ENCODE measurements at regions not wholly inside any gene's neighbourhood (a gene's known extent, or its start where the extent isn't known, plus 50 kb on each side); places are given as distances from the start of the nearest gene placed in this dataset.

DNA sequence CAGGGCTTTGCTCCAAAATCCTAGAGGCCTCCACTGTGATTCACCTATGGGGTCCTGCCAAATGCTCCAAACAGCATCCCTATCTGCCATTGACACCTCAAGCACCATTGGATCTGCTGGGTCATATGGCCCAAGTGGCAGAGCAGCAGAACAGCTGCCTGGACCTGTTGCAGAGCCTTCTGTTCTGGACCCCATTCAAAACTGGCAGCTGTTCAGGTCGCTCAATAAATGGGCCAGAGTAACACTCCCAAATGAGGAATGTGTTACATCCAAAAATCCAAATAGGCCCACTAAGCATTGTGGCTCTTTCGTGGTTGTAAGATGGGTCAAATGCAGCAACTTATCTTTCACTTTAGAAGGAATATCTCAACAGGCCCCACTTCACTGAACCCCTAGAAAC, 783.6 kb downstream of the DCDC2C start:
- no peak for DNase-seq (ENCODE audit: low spot score)

DNA sequence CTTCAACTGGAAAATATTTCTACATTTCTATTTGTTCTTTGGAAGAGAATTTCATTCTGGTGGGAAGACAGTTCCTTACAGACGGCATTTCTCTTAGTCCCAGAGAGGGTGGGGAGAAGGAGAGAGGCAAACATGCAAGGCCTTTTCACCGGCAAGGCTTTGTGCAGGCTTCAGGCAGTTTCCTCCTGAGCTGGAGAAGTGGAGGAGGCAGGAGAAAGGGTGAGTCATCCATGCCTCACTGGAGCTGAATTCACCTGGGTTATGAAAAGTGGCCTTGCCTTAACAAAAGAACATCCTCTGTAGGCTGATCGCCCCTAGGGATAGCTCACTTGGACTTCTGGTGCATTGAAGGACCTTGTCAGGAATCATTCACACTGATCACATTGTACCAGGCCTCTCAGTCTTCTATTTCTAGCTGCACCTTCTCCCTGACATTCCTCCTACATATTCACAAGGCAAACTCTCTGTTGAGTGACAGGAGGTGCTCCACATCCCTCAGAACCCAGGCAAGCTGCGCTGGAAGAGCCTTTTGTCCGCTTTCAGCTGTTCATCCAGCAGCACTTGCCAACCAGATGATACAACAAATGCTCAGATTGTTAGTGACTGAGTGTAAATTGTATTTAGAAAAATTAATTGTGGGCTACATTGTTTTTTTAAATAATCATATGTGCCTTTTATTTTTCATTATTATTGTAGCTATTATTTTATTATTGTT, 796.1 kb downstream of the DCDC2C start:
- DNase-seq (ENCODE audit: low spot score), result no peak

DNA sequence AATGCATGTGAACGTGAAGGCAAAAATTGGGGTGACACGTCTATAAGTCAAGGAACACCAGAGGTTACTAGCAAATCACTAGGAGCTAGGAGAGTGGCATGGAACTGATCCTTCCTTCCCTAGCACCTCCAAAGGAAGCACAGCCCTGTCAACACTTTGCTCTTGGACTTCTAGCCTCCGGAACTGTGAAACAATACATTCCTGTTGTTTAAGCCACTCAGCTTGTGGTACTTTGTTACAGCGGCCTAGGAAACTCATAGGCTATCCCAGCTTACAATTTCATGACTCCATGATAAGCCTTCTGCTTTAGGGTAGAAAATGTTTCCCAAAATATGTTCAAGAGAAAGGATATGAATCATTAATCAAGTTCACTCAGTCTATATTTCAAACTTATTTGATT, 798.1 kb downstream of the DCDC2C start:
- no peak for DNase-seq (ENCODE audit: low spot score)

DNA sequence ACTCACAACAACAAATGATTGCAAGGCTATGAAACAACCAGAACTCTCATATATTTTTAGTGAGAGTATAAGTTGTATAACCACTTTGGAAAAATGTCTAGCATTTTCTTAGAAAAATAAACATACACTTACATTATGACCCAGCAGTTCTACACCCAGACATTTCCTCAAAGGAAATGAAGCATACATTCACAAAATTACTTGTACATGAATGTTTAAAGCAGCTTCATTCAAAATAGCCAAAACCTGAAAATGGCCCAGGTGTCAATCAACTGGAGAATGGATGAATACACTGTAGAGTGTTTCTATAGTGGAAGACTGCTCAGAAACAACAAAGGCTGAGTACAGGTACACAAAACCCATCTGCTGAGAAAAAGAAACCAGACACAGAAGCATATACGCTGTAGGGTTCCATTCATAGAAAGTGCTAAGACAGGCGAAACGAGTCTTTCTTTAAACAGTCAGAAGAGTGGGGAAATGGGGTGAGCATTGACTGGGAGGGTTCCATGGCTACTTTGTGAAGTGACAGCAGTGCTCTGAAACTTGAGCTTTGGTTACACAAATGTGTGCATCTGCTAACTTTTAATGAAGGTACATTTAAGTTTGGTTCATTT, 799.0 kb downstream of the DCDC2C start:
- no peak for DNase-seq (ENCODE audit: low spot score)

DNA sequence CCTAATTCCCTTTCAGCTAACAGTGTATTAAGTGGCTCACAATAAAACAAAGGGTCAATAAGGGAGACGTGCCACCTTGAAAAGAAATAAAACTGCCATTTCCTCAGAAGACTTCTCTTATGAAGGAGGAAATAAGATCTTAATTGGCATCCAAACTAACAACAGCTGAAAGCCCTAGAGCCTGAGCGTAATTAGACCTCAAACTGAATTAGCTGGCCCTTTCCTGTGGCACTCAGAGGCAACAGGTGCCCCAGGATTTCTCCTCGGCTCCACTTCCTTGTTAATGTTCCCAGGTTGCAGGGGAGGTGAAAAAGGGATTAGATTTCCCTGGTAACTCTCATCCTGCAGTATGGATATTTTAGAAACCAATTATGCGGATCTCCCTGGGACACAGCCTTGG, 804.3 kb downstream of the DCDC2C start:
- DNase-seq (ENCODE audit: low spot score), result no peak

DNA sequence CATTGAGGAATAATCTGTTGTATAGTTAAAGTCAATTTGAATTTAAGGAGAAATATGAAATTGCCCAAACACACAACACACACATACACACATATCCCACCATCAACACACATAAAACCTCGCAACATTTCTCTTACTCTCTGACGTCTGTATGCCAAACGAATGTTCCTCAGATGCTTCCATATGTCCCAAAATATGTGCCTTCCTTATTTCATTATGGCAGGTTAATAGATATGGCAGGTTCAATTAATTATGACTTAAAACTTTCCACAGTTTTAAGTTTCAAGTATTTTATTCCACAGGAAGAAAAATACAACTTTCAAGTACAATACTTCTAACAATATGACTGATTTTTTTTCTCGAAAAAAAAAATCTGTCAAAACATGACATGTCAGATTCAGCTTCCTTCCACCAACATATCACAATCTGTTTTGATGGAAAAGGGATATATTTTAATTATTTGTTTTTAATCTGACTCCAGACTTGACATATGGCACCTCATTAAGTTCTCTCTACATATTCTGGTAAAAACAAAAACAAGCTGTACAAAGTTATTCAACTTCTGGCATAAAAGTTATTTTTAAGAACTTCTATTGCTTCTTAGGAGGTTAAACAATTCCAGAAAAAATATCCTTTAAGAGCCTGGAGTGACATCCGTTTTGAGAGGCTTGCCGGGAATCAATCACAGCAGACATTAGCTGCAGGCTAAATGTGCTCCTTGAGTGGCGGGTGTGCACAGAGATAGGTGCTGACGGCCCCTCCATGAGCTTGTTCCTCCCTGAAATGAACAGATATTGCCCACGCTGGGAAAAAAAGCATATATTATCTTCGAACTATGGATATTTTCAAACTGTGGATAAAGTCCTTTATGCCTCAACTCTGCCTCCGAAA, 812.7 kb downstream of the DCDC2C start:
- no peak for DNase-seq (ENCODE audit: low spot score)

DNA sequence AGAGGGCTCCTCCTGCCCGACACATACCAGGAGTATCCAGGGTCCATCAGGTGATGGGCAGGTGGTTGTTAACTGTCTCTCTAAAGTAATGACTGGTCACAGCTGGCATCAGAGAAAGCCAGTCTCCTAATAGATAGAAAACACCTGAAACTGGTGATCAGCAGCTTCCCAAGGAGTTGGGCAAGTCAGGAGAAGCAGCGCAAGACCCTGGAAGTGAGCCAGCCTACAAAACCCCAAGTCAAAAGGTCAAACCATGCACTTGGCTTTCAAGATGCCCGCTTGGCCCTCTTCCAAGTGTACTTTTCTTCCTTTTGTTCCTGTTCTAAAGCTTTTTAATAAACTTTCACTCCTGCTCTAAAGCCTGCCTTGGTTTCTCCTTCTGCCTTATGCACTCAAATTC, 815.2 kb downstream of the DCDC2C start:
- no peak for DNase-seq (ENCODE audit: low spot score)

DNA sequence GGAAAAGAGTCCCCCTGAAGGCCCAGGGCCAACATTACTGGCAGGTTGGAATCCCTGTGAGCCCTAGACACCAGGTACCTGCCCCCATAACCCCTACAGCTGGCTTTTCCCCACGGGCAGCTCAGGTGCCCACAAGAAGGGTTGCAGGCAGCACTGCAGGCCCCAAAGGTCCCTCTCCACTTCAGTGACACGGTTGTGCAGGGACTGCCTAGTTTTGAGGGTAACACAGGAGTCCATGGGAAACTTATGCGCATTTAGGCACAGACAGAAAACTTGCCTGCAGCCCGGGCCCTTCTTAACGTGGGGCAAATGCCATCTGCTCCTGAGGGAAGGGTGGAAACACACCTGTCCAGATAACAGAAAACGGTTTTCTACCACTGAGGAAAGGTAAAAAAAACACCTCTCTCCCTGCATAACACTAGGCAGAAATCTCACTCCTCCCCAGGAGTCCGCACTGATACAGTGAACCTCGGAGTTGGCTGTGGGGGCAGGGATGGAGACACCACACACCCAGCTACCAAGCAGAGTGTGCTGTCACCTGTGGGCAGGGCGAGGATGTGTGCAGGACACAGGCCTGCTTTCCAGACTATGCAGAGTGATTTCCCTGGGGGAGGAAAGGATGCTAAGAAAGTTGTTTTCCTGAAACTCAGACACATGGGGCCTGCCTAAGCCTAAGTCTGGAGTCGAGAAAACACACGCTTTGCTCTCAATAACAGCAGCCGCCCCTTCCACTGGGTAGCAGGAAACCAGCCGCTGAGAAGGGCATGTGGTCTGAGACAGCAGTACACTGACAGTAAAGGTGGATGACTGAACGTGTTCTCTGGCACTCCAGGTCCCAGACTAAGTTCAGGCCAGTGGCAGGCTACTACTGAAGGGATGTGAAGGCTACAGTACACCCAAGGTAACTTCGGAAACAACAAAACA, 819.4 kb downstream of the DCDC2C start:
- no peak for DNase-seq (ENCODE audit: low spot score)

DNA sequence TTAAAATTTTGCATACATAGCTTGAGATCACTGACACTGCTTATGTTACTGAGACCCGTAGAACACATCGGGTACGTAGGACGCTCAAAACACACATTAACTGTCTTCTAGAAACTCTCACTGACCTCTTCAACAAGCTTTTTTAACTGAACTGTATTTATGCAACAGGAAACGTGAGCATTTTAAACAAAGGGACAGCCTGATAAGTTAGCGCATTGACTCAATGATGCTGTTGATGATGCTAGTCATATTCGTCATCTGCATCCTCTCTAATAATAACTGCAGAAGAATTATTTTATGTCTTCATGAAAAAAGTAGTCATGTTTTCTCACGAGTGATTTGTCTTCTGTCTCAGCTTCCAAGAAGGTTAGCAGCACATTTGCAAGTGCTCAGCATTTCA, 824.0 kb downstream of the DCDC2C start:
- no peak for DNase-seq (ENCODE audit: low spot score)

DNA sequence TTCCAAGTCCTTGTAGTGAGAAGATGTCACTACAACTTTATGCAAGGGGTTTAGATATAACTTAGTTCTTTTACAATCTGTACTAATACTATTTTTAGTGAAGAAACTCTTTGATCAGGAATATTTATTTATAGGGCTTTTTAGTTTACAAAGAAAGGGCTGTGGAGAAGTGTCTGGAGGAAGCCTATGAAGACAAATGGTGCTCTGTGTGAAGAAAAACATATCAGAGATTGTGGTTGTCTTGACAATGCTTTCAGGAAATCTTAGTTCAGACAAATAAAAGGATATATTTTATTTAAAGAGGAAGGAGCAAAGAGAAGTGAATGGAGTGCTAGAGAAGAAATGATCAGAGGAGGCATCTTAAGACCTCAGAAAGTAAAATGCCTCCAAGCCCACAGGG, 824.9 kb downstream of the DCDC2C start:
- DNase-seq (ENCODE audit: low spot score), result no peak

DNA sequence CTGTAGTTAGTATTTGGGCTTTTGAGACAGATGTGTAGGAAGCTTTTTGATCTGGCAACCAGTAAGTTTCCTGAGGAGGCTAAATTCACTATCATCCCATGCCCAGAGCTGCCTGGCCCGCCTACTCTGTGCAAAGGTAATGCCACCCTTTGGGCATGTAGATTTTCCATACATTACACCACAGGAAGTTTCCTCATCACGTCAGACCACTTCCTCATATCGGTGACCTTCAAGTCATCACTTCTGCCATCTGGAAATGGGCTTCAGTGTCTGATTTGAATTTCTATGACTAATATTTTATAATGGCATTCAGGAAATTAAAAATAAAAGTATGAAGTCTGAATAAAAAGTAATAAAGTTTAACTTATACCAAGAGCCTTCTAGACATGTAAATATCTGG, 825.4 kb downstream of the DCDC2C start:
- DNase-seq (ENCODE audit: low spot score), result no peak

DNA sequence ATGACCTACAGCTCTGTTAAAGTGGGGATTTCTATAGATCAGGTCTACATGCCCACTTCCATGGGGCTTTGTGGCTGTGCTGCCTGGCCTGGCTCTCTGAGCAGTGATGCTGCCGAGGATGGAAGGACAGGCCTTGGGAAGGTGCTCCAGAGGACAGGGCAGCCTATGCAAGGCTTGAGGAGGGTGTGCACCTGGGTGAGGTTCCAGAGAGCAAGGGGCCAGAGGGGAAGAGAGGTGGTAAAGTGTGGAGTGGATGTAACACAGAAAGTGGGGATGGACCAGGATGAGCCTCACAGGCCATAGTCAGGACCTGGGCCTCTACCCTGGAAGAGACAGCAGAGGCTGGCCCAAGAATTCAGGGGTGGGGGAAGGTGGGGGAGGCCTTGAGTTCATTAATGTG, 826.4 kb downstream of the DCDC2C start:
- no peak for DNase-seq (ENCODE audit: low spot score)

DNA sequence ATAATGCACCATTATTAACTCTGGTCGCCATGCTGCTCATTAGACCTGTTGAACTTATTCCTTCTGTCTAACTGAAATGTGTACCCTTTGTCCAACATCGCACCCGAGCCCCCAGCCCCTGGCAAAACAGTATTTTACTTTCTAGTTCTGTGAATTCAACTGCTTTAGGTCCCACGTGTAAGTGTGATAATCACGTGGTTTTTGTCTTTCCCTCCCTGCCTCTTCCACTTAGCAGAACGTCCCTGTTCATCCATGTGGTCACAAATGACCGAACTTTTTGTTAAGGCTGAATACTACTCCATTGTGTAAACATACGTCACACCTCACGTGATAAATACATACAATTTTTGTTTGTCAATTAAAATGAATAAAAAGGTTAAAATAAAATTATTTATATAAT, 826.9 kb downstream of the DCDC2C start:
- DNase-seq (ENCODE audit: low spot score), result no peak

DNA sequence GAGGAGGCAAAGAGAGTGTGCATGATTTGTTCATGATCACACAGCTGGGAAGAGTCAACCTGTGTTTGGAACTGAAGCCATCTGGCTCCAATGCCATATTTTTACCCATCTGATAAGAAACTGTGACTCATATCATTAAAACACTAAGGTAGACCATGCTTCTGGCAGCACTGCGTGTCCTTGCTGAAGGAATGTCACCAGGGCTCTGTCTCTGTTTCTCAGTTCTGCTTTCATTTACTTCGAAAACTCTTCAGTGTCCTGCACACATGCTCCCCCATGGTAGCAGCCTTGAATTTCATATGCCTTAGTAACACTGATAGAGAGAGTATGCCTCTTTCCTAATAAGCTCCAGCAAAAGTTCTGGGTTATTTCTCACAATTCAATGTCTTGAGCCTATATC, 830.4 kb downstream of the DCDC2C start:
- DNase-seq (ENCODE audit: low spot score), result no peak

DNA sequence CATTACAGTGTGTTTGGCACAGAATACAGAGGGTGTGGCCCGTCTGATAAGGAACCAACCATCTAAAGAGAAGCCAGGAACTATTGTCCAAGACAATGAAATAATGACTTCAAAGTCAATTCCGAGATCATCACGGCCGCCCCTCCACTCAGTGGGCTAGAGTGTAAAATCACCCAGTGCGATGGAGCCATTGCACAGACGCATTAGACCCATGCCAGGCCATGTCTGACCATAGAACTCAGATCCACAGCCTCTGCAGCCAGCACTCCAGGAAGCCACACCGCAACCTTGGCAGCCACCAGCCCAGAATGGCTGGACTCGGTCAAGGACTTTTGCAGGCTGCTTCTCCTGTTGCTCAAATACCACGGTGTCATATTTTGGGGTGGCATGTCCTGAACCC, 835.7 kb downstream of the DCDC2C start:
- no peak for DNase-seq (ENCODE audit: low spot score)

DNA sequence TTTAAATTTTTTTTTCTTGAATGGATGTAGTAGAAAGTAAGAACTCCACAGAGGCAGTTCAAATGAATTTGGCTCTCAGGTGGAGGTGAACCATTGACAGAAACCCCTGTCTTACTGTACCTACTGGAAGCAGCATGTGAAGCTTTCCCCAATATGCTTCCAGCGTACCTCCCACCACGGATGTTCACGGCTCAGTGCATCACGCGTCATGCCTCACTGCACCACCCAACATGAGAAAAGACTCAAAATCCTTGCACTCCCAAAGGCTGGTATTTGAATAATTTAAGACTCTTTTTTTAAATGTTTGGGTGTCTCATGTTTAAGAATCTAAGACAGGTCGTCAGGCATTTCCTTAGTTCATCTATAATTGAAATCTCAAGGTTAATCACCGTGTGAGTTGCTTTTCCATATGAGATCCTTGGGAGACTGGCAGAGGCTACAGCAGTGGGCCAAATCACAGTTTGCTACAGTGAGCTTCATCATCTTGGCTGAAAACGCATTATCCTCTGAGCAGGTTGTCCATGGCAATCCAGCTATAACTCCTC, 846.4 kb downstream of the DCDC2C start:
- DNase-seq (ENCODE audit: low spot score), result no peak

DNA sequence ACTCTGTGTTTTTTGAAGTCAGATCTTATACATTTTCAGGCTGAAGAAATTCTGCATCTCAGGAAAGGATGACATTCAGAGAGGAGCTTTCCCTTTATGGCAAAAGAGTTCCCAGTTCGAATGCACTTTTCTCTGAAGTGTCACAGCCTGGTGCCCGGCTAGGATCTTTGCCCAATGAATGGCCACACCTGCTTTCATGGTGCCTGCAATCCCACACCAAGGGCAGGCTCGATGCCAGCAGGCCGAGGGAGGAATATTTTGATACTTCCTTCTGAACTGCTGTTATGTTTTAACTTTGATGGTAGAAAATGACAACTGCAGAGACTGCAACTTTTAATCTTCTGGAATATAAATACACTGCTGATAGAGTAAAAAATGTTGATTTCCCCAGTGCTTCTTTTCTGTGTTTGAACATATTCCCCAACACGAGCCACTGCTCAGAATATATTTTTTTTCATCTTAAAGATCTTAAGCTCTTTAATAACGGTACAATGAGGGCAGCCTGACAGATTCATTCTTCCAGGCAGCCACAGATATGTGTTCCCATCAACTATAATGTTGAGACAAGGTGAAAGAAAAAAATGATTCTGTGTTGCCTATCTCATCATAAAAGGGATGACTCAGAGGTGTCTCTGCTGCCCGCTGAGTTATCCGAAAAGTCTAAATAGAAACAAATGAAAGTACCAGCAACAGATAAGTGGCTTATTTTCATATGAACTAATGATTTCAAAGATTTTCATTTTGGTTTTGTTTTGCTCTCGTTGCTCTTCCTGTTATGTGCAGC, 848.5 kb downstream of the DCDC2C start:
- no peak for DNase-seq (ENCODE audit: low spot score)

DNA sequence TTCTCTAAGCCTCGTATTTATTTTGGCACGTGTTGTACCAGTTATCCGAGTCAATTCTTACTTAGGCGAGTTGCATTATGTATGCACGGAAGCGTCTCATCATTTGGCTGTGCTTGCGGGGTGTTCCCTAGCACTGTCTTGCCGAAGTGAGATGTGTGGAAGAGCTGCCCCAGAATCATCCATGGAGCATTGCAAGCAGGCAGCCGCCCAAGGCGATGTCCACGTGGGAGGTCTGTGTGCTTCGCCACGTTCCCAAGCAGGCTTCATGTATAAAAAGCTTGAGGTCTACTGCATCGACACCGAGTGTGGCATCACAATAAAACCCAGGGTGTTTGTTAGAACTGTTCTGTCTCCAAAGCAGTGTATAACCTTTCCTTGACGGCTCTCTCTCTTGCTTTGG, 849.9 kb downstream of the DCDC2C start:
- no peak for DNase-seq (ENCODE audit: low spot score)

DNA sequence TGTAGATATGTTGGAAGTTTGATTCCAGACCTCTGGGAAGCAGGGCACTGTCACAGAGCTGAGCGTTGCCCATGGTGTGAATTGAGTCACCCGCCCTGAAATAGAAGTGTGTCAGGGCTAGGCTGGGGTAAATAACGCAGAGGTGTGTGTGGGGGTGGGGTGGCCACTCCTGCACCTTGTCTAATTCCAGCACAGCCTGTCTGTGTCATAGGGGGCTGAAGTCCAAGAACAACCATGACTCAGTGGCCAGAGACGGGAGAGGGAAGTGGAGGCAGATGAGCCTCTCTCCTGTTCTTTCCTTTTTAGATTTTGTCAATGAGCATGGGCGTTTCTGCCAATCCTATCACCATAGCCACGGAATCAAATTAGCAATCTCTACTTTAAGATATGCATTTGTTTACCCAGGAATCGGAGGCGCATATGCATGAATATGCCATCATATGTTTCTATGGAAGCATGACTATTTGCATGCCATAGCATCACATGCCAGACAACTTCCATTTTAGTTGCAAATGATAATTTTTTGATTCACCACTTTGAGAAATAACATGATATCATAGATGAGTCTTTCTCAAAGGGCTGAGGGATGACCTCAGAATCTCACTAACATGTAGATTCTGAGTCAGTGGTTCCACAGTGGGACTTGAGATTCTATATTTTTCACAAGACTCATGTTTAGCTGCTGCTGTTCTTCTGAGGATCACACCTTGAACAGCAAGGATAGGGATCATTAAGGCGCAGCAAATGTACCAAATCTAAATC, 852.9 kb downstream of the DCDC2C start:
- no peak for DNase-seq (ENCODE audit: low spot score)

DNA sequence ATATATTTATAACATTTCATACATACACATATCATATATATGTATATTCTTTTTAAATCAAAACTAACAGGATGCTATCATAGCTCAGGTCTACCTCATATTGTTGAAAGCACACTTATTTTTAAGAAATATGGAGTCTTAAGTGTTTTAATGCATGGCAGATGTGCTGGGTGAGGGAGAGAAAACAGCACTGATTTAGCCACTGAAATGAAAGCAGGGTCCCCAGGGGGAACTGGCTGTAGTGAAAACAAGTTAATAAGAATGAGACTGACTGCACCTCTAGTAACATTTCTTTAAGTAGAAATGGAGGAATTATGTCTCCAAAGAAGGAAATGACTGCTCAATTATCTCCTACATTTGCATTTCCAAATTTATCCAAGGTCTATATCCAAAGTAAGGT, 857.8 kb downstream of the DCDC2C start:
- DNase-seq (ENCODE audit: low spot score), result no peak
